ENCODE measurements at regions not wholly inside any gene's neighbourhood (a gene's known extent, or its start where the extent isn't known, plus 50 kb on each side); places are given as distances from the start of the nearest gene placed in this dataset.

DNA sequence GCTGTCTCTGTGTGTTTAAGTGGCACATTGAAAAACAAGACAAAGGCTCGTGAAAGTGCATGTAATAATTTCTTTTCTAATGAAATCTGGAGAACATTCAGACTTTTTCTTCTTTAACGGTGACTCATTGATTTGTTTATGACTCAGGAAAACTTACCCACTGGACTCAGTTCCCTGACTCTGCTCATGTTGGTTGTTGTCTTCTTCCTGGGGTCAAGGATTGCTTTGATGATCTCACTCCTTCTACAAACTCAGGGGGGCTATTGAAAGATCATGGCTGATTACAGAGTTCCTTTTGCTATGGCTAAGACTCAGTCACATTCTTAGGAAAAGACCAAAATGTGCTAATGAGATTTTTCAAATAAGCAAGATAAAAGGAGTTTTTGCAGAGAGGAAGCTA lies 141.1 kb upstream of the DAP start:
- TF ChIP-seq, protein P1, sequence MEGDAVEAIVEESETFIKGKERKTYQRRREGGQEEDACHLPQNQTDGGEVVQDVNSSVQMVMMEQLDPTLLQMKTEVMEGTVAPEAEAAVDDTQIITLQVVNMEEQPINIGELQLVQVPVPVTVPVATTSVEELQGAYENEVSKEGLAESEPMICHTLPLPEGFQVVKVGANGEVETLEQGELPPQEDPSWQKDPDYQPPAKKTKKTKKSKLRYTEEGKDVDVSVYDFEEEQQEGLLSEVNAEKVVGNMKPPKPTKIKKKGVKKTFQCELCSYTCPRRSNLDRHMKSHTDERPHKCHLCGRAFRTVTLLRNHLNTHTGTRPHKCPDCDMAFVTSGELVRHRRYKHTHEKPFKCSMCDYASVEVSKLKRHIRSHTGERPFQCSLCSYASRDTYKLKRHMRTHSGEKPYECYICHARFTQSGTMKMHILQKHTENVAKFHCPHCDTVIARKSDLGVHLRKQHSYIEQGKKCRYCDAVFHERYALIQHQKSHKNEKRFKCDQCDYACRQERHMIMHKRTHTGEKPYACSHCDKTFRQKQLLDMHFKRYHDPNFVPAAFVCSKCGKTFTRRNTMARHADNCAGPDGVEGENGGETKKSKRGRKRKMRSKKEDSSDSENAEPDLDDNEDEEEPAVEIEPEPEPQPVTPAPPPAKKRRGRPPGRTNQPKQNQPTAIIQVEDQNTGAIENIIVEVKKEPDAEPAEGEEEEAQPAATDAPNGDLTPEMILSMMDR (conservative IDR thresholded peaks at IDR 0.05) = no peak
- TF ChIP-seq ZFX (IDR thresholded peaks at IDR 0.05) = no peak
